ENCODE measurements at regions not wholly inside any gene's neighbourhood (a gene's known extent, or its start where the extent isn't known, plus 50 kb on each side); places are given as distances from the start of the nearest gene placed in this dataset.

GRCh38 chr14:40100544-40101196, 668.4 kb upstream of the FBXO33 start:
- no peak overlapping the region for H3K4me3 Mint-ChIP-seq (ENCODE audit: unreplicated experiment)
- peaks cover 4% of the 10 kb centered on the region for H3K4me1 Mint-ChIP-seq (ENCODE audit: low read depth, unreplicated experiment)
- no peak for TF ChIP-seq CTCF (IDR thresholded peaks at IDR 0.05; ENCODE audit: partially characterized antibody, unreplicated experiment)
- H3K27ac Mint-ChIP-seq (ENCODE audit: unreplicated experiment), result no peak overlapping the region
- DNase-seq, result no peak
- no peaks in the 10 kb centered on the region for H3K9me3 Mint-ChIP-seq (ENCODE audit: unreplicated experiment)
- H3K36me3 Mint-ChIP-seq (ENCODE audit: unreplicated experiment), result no peaks in the 10 kb centered on the region
- H3K27me3 Mint-ChIP-seq (ENCODE audit: unreplicated experiment), result peaks cover 5% of the 10 kb centered on the region

- no peaks in the 10 kb centered on the region for H3K36me3 Mint-ChIP-seq (ENCODE audit: unreplicated experiment)
- H3K9me3 Mint-ChIP-seq (ENCODE audit: unreplicated experiment), result no peaks in the 10 kb centered on the region
- no peak for TF ChIP-seq CTCF (IDR thresholded peaks at IDR 0.05; ENCODE audit: partially characterized antibody, unreplicated experiment)
- H3K27ac Mint-ChIP-seq (ENCODE audit: unreplicated experiment), result no peak overlapping the region
- peaks cover 1% of the 10 kb centered on the region for H3K27me3 Mint-ChIP-seq (ENCODE audit: unreplicated experiment)
- DNase-seq, result no peak
- no peak overlapping the region for H3K4me3 Mint-ChIP-seq (ENCODE audit: unreplicated experiment)
- H3K4me1 Mint-ChIP-seq (ENCODE audit: low read depth, unreplicated experiment), result peaks cover 4% of the 10 kb centered on the region
Measured at GRCh38 chr14:40099316-40099715, 667.1 kb upstream of the FBXO33 start.

GRCh38 chr14:40098468-40098867, 666.2 kb upstream of the FBXO33 start:
- H3K4me3 Mint-ChIP-seq (ENCODE audit: unreplicated experiment), result no peak overlapping the region
- peaks cover 1% of the 10 kb centered on the region for H3K27me3 Mint-ChIP-seq (ENCODE audit: unreplicated experiment)
- DNase-seq, result no peak
- TF ChIP-seq CTCF (IDR thresholded peaks at IDR 0.05; ENCODE audit: partially characterized antibody, unreplicated experiment), result no peak
- H3K27ac Mint-ChIP-seq (ENCODE audit: unreplicated experiment), result no peak overlapping the region
- no peaks in the 10 kb centered on the region for H3K9me3 Mint-ChIP-seq (ENCODE audit: unreplicated experiment)
- no peaks in the 10 kb centered on the region for H3K36me3 Mint-ChIP-seq (ENCODE audit: unreplicated experiment)
- H3K4me1 Mint-ChIP-seq (ENCODE audit: low read depth, unreplicated experiment), result peaks cover 4% of the 10 kb centered on the region

- TF ChIP-seq CTCF (IDR thresholded peaks at IDR 0.05; ENCODE audit: partially characterized antibody, unreplicated experiment), result no peak
- H3K9me3 Mint-ChIP-seq (ENCODE audit: unreplicated experiment), result no peaks in the 10 kb centered on the region
- peaks cover 1% of the 10 kb centered on the region for H3K27me3 Mint-ChIP-seq (ENCODE audit: unreplicated experiment)
- DNase-seq, result no peak
- H3K36me3 Mint-ChIP-seq (ENCODE audit: unreplicated experiment), result no peaks in the 10 kb centered on the region
- peaks cover 4% of the 10 kb centered on the region for H3K4me1 Mint-ChIP-seq (ENCODE audit: low read depth, unreplicated experiment)
- H3K27ac Mint-ChIP-seq (ENCODE audit: unreplicated experiment), result no peak overlapping the region
- H3K4me3 Mint-ChIP-seq (ENCODE audit: unreplicated experiment), result no peak overlapping the region
Measured at GRCh38 chr14:40096968-40097367, 664.7 kb upstream of the FBXO33 start.

- no peak overlapping the region for H3K27ac Mint-ChIP-seq (ENCODE audit: unreplicated experiment)
- H3K36me3 Mint-ChIP-seq (ENCODE audit: unreplicated experiment), result no peaks in the 10 kb centered on the region
- no peaks in the 10 kb centered on the region for H3K4me1 Mint-ChIP-seq (ENCODE audit: low read depth, unreplicated experiment)
- peaks cover 1% of the 10 kb centered on the region for H3K27me3 Mint-ChIP-seq (ENCODE audit: unreplicated experiment)
- no peak for DNase-seq
- TF ChIP-seq CTCF (IDR thresholded peaks at IDR 0.05; ENCODE audit: partially characterized antibody, unreplicated experiment), result no peak
- H3K9me3 Mint-ChIP-seq (ENCODE audit: unreplicated experiment), result no peaks in the 10 kb centered on the region
- no peak overlapping the region for H3K4me3 Mint-ChIP-seq (ENCODE audit: unreplicated experiment)
Measured at GRCh38 chr14:40093800-40094199, 661.6 kb upstream of the FBXO33 start.

Data from glutamatergic neuron (in vitro differentiated cells).